ENCODE measurements at regions not wholly inside any gene's neighbourhood (a gene's known extent, or its start where the extent isn't known, plus 50 kb on each side); places are given as distances from the start of the nearest gene placed in this dataset.

GRCh38 chr2:8027387-8027786, 654.5 kb upstream of the ID2 start:
- no peaks in the 10 kb centered on the region for H3K9me3 ChIP-seq
- DNase-seq (ENCODE audit: low spot score in 2 of 2): no peak
- H3K4me3 ChIP-seq: no peak overlapping the region
- H3K36me3 ChIP-seq (replicated peaks): no peaks in the 10 kb centered on the region
- no peaks in the 10 kb centered on the region for H3K4me1 ChIP-seq
- in situ Hi-C loops (cut with MboI; ENCODE audit: low sequenced_read_pairs): no loop called here
- H3K27me3 ChIP-seq (ENCODE audit: low read depth): no peaks in the 10 kb centered on the region

- H3K4me1 ChIP-seq: no peaks in the 10 kb centered on the region
- in situ Hi-C loops (cut with MboI; ENCODE audit: low sequenced_read_pairs): no loop called here
- no peaks in the 10 kb centered on the region for H3K27me3 ChIP-seq (ENCODE audit: low read depth)
- no peak overlapping the region for H3K4me3 ChIP-seq
- no peaks in the 10 kb centered on the region for H3K9me3 ChIP-seq
- no peaks in the 10 kb centered on the region for H3K36me3 ChIP-seq (replicated peaks)
- DNase-seq (ENCODE audit: low spot score in 2 of 2): no peak
These were observed 653.8 kb upstream of the ID2 start for GRCh38 chr2:8028036-8028435.

- Histone ChIP-seq H3K9me3 (no peaks in the 10 kb centered on the region), H3K4me3 (no peak overlapping the region), H3K4me1 (no peaks in the 10 kb centered on the region), H3K27me3 (ENCODE audit: low read depth) (no peaks in the 10 kb centered on the region), H3K36me3 (replicated peaks) (no peaks in the 10 kb centered on the region)
- no peak for DNase-seq (ENCODE audit: low spot score in 2 of 2)
- in situ Hi-C loops (cut with MboI; ENCODE audit: low sequenced_read_pairs): no loop called here
These were observed 653.4 kb upstream of the ID2 start for GRCh38 chr2:8028436-8028835.

GRCh38 chr2:8028981-8029380, 652.9 kb upstream of the ID2 start:
- in situ Hi-C loops (cut with MboI; ENCODE audit: low sequenced_read_pairs): no loop called here
- no peak for DNase-seq (ENCODE audit: low spot score in 2 of 2)
- no peaks in the 10 kb centered on the region for H3K27me3 ChIP-seq (ENCODE audit: low read depth)

GRCh38 chr2:8030573-8031303, 651.1 kb upstream of the ID2 start:
- no peak for DNase-seq (ENCODE audit: low spot score in 2 of 2)
- H3K4me3 ChIP-seq: no peak overlapping the region
- H3K4me1 ChIP-seq: no peaks in the 10 kb centered on the region
- H3K9me3 ChIP-seq: no peaks in the 10 kb centered on the region
- H3K27me3 ChIP-seq (ENCODE audit: low read depth): no peaks in the 10 kb centered on the region
- no peaks in the 10 kb centered on the region for H3K36me3 ChIP-seq (replicated peaks)
- in situ Hi-C loops (cut with MboI; ENCODE audit: low sequenced_read_pairs): no loop called here

More at GRCh38 chr2:8028981-8029380, 652.9 kb upstream of the ID2 start:
- Histone ChIP-seq H3K36me3 (replicated peaks) (no peaks in the 10 kb centered on the region), H3K4me1 (no peaks in the 10 kb centered on the region), H3K4me3 (no peak overlapping the region), H3K9me3 (no peaks in the 10 kb centered on the region)

- H3K36me3 ChIP-seq (replicated peaks): no peaks in the 10 kb centered on the region
- H3K4me1 ChIP-seq: no peaks in the 10 kb centered on the region
- H3K4me3 ChIP-seq: no peak overlapping the region
- H3K27me3 ChIP-seq (ENCODE audit: low read depth): no peaks in the 10 kb centered on the region
- in situ Hi-C loops (cut with MboI; ENCODE audit: low sequenced_read_pairs): no loop called here
- no peaks in the 10 kb centered on the region for H3K9me3 ChIP-seq
- no peak for DNase-seq (ENCODE audit: low spot score in 2 of 2)
These were observed 650.5 kb upstream of the ID2 start for GRCh38 chr2:8031370-8031769.

GRCh38 chr2:8033546-8034096, 648.2 kb upstream of the ID2 start:
- H3K4me3 ChIP-seq: no peak overlapping the region
- H3K27me3 ChIP-seq (ENCODE audit: low read depth): no peaks in the 10 kb centered on the region
- in situ Hi-C loops (cut with MboI; ENCODE audit: low sequenced_read_pairs): no loop called here
- H3K9me3 ChIP-seq: no peaks in the 10 kb centered on the region
- no peaks in the 10 kb centered on the region for H3K36me3 ChIP-seq (replicated peaks)
- H3K4me1 ChIP-seq: no peaks in the 10 kb centered on the region
- no peak for DNase-seq (ENCODE audit: low spot score in 2 of 2)

- H3K9me3 ChIP-seq: no peaks in the 10 kb centered on the region
- H3K27me3 ChIP-seq (ENCODE audit: low read depth): no peaks in the 10 kb centered on the region
- in situ Hi-C loops (cut with MboI; ENCODE audit: low sequenced_read_pairs): no loop called here
- no peak for DNase-seq (ENCODE audit: low spot score in 2 of 2)
- H3K4me1 ChIP-seq: no peaks in the 10 kb centered on the region
- no peaks in the 10 kb centered on the region for H3K36me3 ChIP-seq (replicated peaks)
- H3K4me3 ChIP-seq: no peak overlapping the region
These were observed 645.5 kb upstream of the ID2 start for GRCh38 chr2:8036366-8036765.

- Histone ChIP-seq H3K27me3 (ENCODE audit: low read depth) (no peaks in the 10 kb centered on the region), H3K9me3 (no peaks in the 10 kb centered on the region), H3K36me3 (replicated peaks) (no peaks in the 10 kb centered on the region), H3K4me3 (no peak overlapping the region), H3K4me1 (no peaks in the 10 kb centered on the region)
- in situ Hi-C loops (cut with MboI; ENCODE audit: low sequenced_read_pairs): no loop called here
- no peak for DNase-seq (ENCODE audit: low spot score in 2 of 2)
These were observed 642.1 kb upstream of the ID2 start for GRCh38 chr2:8039732-8040131.

- Histone ChIP-seq H3K9me3 (no peaks in the 10 kb centered on the region), H3K4me3 (no peak overlapping the region), H3K36me3 (replicated peaks) (no peaks in the 10 kb centered on the region), H3K27me3 (ENCODE audit: low read depth) (no peaks in the 10 kb centered on the region), H3K4me1 (no peaks in the 10 kb centered on the region)
- in situ Hi-C loops (cut with MboI; ENCODE audit: low sequenced_read_pairs): no loop called here
- DNase-seq (ENCODE audit: low spot score in 2 of 2): no peak
These were observed 638.6 kb upstream of the ID2 start for GRCh38 chr2:8043295-8043694.

GRCh38 chr2:8044046-8044594, 637.7 kb upstream of the ID2 start:
- in situ Hi-C loops (cut with MboI; ENCODE audit: low sequenced_read_pairs): no loop called here
- DNase-seq (ENCODE audit: low spot score in 2 of 2): no peak
- Histone ChIP-seq H3K36me3 (replicated peaks) (no peaks in the 10 kb centered on the region), H3K4me1 (no peaks in the 10 kb centered on the region), H3K4me3 (no peak overlapping the region), H3K9me3 (no peaks in the 10 kb centered on the region), H3K27me3 (ENCODE audit: low read depth) (no peaks in the 10 kb centered on the region)

- Histone ChIP-seq H3K4me3 (no peak overlapping the region), H3K36me3 (replicated peaks) (no peaks in the 10 kb centered on the region), H3K9me3 (no peaks in the 10 kb centered on the region), H3K4me1 (no peaks in the 10 kb centered on the region), H3K27me3 (ENCODE audit: low read depth) (no peaks in the 10 kb centered on the region)
- in situ Hi-C loops (cut with MboI; ENCODE audit: low sequenced_read_pairs): no loop called here
- no peak for DNase-seq (ENCODE audit: low spot score in 2 of 2)
These were observed 636.7 kb upstream of the ID2 start for GRCh38 chr2:8045081-8045614.

GRCh38 chr2:8046849-8047248, 635.0 kb upstream of the ID2 start:
- Histone ChIP-seq H3K9me3 (no peaks in the 10 kb centered on the region), H3K27me3 (ENCODE audit: low read depth) (no peaks in the 10 kb centered on the region), H3K36me3 (replicated peaks) (no peaks in the 10 kb centered on the region), H3K4me3 (no peak overlapping the region), H3K4me1 (no peaks in the 10 kb centered on the region)
- in situ Hi-C loops (cut with MboI; ENCODE audit: low sequenced_read_pairs): no loop called here
- DNase-seq (ENCODE audit: low spot score in 2 of 2): no peak

GRCh38 chr2:8049176-8049575, 632.7 kb upstream of the ID2 start:
- H3K36me3 ChIP-seq (replicated peaks): no peaks in the 10 kb centered on the region
- H3K4me3 ChIP-seq: no peak overlapping the region
- no peaks in the 10 kb centered on the region for H3K9me3 ChIP-seq
- DNase-seq (ENCODE audit: low spot score in 2 of 2): no peak
- no peaks in the 10 kb centered on the region for H3K27me3 ChIP-seq (ENCODE audit: low read depth)
- no peaks in the 10 kb centered on the region for H3K4me1 ChIP-seq
- in situ Hi-C loops (cut with MboI; ENCODE audit: low sequenced_read_pairs): no loop called here

Measured in HAP-1 (cell line).